HPDE6-E6E7 (cell line): ENCODE measurements at regions not wholly inside any gene's neighbourhood (a gene's known extent, or its start where the extent isn't known, plus 50 kb on each side); places are given as distances from the start of the nearest gene placed in this dataset.

ENCODE experiments used
- DNase-seq: peaks from one replicate; pipeline ENCODE4 v3.0.0; 2011; ENCODE audit warnings: missing footprints; ENCODE audit errors: extremely low spot score

DNA sequence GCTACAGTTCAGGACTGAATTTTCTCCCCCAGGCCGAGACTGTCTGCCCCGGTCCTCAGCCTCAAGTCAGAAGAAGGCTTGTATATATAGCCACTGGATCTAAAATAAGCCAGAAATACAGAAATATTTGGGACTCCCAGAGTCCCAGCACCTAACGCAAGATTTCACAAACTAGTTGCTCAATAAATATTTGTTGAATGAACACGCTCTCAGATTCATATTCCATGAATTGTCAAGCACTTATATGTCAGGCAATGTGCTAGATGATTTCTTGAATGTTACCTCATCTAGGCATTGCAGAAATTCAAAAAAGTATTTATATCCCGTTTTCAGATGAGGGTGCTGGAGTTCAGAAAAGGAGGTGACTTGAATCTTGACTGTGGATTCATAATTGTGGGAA, 163.7 kb upstream of the KLHL29 start:
- no peak for DNase-seq

DNA sequence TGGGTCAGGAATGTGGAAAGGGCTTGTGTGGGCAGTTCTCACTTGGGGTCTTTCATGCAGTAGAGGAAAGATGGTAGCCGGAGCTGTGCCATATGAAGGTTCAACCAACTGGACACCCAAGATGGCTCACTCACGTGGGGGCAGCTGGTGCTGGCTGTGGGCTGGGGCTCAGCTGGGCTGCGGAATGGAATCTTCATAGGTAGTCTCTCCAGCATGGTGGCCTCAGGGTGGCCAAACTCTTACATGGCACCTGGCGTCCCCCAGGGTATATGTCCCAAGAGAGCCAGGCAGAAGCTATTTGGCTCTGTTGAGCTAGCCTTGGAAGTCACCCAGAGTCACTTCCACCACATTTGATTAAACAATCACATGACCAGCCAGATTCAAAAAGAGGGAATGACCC, 163.1 kb upstream of the KLHL29 start:
- DNase-seq: no peak

DNA sequence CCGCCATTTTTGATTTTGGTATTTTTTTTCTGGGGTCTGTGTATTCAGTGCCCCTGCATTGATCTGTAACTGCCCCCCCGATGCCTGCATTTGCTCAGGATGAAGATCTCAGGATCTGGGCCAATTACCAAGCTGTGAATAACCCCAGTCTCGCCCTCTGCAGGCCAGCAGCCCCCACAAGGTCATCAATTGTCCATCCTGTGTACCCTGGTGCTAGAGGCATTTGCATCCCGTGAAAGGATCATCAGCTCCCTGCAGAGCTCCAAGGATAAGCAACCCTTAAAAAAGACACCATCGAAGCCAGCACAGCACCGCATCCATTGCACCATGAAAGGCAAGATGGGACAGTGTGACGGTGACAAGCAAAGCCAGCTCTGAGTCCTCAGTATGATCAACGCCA, 154.1 kb upstream of the KLHL29 start:
- DNase-seq: no peak

DNA sequence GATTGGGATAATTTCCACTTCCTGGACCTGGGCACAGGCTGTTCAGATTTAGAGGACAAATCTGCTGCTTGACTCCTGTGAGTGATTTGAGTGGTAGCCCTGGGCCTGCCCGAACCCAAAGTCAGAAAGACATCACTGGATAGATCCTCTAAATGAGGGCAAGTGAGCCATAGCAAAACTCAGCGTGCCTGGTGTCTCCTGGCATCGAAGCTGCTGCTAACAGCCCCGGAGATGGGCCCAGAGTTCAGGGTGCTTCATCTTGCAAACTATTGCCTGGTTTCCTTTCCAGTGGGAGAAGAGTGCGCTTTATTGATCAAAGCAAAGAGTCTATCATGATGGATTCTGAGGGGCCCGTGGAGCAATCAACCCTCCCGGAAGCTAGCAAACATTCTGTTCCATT, 153.1 kb upstream of the KLHL29 start:
- DNase-seq: no peak

DNA sequence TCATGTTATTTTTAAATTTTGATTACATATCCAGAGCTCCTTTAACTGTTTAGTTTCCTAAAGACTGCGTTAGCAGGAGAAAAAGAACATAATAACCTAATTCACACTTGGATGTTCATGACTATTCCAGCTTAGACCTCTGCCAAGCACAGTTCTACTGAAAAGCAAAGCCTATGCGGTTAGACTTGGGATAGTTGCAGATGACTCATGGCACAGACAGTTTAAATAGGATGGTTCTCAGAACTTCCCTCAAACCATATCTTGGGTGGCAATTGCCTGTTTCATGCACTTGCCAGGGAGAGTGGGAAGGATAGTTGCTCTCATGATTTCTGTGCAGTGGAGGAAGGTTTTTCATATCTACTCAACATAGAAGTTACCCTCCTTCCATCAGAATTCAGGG, 149.7 kb upstream of the KLHL29 start:
- no peak for DNase-seq

DNA sequence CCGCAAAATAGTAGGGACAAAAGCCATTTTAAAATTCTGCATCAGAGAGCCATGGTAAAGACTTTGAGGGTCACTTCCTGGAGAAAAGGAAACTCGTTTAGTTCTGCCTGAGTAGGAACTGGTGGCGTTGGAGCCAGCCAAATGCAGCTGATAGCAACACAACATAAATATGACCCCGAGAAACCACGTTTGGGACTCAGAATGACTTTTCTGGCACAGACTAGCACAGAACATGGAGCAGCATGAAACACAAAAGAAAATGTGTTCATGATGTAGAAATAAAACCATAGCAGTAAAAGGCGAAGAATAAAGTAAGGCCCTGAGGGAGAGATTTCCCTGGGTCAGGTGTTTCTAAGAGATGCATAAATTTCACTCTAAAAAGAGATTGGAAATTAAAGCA, 149.2 kb upstream of the KLHL29 start:
- DNase-seq: no peak

DNA sequence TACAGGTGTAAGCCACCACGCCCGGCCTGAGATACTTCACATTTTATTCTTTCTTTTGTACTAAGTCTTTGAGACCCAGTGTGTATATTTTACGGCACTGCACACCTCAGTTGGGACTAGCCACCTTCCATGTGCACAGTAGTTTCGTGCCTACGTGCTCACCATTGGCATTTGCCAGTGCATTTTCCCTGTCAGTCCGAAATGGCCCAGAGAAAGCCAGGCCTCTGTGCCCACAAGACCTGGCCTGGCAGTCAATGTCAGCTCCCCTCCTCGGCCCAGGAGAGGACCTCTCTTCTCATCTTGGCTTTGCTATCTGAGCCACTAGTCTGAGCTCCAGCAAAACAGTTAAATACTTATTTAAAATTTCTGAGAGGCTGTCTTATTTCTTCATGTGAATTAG, 147.8 kb upstream of the KLHL29 start:
- DNase-seq: no peak

DNA sequence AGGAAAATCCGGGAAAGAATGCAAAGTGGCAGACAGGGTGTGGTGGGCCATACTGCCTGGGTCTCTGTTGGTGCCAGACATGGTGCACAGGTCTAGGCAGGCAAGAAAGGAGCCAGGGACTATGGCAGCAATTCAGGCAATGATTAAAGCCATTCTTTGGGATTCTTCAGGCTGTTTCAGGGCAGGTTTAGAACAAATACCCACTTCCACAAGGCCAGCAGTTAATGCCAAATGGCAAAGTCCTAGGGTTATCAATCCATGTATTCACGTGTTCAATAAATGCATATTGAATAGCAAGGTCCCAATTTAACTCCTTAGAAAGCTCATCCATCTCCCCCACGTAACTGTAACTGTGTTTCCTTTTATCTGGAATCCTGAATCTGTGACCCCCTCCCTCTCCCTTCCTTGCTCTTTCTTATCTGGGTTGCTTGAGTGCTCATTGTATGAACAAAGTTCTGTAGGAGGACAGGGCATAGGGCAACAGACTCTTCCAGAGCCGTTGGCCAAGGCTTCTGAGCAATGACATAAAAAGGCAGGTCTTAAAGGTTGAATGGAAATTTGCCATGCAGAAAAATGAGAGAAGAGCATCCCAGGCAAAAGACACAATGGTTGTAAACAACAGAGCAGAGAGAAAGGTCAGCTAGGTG, 146.8 kb upstream of the KLHL29 start:
- DNase-seq: no peak

DNA sequence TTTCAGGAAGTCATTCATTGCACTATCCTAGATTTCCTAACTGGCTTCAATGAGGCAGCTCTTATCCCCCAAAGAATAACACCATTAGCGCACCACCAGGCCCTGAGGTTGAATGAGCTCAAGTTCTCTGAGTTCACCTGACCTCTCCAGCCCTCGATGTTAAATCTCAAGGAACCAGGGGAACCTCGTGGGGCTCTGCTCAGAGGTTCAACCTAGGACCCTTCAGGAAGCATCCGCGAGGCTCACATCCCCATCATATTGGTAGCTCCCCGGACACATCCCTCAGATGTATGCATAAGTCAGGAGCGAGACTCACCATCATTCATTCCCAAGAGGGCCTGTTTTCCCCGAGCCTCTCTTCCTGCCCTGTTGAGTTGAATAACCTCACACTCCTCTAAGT, 145.6 kb upstream of the KLHL29 start:
- DNase-seq: no peak

DNA sequence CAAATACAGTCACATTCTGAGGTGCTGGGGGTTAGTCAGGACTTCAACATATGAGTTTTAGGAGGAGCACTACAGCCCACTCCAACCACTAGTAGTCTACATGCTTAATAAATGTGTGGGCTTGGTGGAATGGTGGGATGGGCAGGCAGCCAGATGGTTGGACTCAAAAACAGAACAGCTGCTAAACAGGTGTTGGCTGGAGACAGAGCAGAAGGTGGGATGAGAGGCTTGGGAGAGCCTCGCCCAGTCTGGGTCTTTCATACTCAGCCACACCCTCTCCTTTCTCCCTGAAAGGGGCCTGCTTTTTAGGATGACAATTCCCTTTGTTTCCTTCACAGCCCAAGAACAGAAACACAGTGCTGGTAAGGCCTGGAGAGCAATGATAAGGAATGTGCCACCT, 143.9 kb upstream of the KLHL29 start:
- DNase-seq: no peak

DNA sequence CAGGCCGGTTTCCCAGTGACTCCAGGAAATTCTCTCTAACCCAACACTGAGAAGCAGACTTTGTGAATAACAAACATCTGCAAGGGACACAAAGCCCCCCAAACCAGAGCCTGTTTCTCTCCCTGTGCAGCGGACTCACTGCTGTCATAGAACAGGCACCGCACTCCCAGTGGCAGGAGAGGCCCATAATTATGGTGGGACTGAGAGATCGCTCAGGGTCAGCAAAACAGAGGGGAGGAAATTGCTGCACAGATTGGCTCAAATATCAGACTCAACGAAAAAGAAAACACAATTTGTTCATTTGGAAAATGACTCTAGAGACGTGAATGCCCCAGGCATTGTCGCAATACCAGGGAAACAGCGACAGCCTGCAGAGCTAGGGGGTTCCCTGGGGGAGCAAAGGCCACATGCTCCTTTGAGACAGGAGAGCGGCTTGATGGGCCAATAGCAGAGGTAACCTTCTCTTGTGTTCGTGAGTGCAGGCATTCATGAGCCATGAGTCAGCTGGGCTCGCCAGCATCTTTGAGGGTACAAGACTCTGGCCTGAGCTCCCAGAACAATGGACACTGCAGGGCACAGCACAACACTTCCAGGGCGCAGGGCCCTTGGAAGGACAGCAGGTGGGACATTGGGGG, 143.3 kb upstream of the KLHL29 start:
- DNase-seq: no peak

DNA sequence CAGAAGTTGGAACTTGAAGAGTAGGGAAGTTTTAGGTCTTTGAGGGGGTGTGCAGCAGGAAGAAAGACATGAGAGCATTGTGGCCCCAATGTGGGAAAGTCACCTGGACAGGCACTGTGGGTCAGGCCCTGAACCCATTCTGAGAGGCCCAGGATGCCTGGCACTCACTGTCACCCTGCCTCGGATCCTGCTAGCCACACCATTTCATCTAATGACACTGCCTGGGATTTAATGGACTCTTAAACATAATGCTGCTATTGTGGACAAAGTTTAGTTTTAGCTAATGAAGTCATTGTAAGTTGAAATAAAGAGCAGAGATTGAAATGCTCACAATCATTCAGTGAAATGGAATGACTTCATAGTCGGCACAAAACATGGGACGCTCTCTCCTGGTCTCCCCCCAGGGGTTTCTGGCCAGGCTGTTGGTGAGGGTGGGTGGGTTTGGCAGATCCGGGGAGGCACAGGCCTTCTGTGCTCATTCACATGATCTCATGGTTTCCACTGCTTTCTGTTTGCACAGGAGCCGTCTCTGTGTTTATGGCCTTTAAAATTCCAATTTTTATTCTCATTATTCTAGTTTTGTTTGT, 141.8 kb upstream of the KLHL29 start:
- no peak for DNase-seq

DNA sequence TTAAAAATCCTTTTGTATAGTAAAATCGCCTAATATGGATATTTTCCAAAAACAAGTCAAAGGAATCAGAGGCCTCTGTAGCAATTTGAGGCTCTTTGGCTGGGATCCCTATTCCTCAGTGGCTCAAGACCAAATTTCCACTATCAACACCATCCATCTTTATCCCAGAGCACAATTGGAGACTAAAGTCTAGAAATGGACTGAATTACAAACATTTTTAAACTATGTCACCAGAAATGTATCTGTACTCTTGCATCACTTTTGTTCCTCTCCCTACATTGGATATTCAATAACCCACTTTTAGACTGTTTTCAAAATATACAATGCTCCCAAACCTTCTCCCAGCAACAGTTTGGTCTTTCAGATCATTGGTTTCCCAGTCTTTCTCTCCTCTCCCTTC, 140.4 kb upstream of the KLHL29 start:
- DNase-seq: no peak

DNA sequence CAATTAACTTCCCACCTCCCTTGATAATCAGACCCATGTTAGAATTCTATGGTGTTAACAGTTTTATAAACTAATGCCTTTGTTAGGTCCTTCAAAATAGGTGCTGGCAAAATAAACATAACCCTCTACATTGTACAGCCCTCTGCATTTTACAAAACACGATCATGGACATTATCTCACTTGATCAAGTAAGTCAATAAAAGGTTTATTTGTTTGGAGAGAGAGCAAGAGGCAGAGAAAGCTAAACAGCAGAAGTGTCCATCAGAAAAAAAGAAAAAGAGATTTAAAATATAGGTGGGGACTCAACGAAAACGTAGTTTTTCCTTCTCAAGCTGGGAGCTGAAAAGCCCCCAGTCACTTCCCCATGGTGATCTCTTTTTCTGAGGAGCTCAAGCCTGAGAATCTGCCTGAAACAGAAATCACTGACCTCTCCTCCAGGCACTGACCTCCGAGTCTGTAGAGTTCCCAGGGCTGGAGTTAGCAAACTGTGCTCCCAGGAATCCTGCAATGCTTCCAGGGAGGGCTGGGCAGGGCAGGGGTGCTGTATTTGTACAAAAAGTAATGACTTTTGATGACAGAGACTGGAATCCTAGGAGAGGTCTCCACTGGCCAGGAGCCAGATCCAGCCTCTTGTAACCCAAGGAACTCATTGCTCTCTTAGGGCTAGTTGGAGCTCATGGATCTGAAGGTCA, 137.8 kb upstream of the KLHL29 start:
- DNase-seq: no peak

DNA sequence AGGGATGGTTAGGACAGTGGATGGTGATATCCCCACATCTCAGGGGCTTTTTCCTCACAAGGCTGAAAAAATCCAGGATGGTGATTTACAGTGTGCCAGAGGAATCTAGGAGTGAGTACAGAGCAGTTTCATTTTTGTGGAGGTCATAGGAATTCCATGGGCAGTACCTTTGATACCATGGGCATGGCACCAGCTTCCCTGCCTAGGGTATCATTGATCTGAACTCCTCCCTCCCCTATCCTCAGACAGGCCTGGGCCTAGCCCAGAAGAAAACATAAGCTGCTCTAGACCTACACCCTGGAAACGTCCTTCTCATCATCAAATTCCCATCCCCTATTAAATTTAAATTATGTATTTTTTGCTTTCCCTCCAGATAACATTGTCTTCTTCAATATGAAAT, 136.3 kb upstream of the KLHL29 start:
- DNase-seq: no peak

DNA sequence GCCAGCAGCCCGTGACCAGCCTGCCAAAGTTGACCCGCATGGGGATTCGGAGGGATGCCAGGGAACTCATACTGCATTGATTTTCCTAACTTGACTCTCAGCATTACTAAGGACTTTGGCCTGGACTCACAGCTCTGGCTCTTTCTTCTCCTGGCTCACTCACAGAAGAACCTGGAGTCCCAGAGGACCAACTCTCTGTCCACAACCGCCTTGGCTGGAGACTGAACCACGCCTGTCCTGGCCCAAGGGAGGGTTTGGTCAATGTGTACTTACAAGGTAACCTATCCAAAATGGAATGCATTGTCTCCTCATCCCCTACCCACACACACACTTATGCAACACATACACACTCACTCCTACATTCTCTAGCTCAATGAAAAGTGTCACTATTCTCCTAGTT, 135.6 kb upstream of the KLHL29 start:
- no peak for DNase-seq

DNA sequence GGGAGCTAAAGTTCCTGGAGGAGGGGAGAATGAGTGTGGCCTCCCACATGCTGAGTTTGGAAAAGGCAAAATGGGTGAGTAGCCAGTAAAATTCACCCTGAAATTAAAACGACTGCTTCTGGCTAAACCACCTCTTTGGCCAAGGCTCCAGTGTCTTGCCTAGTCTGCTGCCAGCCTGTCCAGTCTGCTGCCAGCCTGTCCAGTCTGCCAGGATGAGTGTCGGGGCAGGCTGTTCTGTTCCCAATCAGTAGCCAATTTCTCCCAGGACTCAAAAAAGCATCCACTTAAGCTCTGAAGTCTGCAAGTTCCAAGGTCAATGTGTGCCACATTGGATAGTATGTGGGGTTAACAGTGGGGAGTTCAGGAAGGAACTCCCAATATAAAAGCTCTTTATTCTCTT, 134.6 kb upstream of the KLHL29 start:
- no peak for DNase-seq

DNA sequence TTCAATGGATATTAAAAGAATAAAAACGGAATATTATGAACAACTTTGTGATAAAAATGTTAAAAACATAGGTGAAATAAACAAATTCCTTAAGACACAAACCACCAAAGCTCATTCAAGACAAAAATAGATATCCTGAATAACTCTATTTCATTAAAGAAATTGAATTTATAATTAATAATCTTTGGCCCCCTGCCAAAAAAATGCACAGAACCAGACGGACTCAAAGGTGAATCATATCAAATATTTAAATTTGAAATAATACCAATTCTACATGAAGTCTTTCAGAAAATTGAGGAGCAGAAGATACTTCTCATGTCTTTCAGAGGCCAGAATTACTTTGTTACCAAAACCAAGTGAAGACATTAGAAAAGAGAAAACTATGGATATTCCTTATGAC, 128.3 kb upstream of the KLHL29 start:
- no peak for DNase-seq

DNA sequence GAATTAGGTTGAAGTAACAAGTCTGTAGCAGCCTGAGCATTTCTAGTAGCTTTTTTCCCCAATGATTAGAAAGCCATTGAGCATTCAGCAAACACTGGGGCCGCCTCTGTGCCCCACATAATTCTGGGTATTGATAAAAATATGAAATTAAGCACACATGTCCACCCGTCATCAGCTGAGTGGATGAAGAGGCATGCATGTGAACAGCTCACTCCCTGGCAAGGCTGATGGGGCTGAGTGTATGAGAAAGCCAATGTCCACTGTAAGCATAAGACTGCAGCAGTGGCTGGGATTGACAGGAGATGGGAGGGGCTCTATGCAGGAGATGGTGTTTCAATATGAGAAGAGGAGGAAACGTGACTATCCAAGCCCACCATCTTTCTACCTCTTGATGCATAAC, 124.4 kb upstream of the KLHL29 start:
- DNase-seq: no peak

DNA sequence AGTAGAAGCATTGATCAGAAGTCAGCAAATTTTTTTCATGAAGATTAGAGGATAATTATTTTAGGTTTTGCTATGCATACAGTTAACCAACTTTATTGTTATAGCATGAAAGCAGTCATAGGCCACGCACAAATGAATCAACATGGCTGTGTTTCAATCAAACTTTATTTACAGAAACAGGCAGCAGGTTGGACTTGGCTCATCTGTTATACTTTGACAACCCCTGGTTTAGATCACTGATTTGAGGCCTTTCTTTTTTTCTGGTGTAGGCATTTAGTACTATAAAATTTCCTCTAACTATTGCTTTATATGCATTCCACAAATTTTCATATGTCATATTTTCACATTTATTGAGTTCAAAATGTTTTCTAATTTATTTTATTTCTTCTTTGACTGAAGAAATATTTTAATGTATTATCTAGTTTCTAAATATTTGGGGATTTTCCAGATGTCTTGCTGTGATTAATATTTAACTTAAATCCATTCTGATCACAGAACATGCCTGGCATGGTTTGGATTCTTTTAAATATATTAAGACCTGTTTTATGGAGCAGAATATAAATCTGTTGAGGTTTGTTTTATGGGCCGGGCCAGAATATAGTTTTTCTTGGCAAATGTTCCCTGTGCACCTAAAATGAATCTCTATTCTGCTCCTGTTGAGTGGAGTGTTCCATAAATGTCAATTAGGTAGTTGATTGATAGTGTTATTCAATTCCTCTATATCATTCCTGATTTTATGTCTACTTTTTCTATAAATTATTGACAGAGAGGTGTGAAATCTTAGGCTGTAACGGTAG, 116.3 kb upstream of the KLHL29 start:
- no peak for DNase-seq

DNA sequence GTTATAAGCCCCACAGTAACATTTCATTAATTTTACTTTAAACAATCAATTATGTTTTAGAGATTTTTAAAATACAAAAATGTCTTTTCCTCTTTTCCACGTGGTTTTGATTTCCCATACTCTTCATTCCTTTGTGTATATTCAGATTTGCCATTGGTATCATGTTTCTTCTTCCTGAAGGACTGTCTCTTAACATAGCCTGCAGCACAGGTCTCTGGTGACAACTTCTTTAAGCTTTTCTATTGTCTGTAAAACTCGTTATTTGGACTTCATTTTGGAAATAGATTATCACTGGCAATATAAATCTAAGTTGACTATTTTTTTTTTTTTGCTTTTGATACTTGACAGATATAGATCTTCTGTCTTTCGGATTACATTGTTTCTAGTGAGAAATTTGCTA, 115.2 kb upstream of the KLHL29 start:
- no peak for DNase-seq

DNA sequence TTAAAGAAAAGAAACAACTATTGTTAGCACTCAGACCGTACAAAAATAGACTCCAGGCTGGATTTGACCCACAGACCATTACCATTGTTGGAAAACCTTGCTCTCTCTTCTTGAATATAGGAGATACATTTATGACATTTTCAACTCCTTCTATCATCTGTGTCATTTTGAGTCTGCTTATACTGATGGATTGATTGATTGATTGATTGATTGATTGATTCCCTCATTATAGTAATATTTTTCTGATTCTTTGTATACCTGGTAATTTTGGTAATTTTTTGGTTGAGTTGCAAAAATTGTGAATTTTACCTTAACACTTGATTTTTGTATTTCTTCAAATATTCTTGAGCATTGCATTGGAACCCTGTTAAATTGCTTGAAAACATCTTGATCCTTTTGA, 114.2 kb upstream of the KLHL29 start:
- DNase-seq: no peak
